CD4-positive, alpha-beta T cell treated with Interleukin-1 beta for 1 hour (primary cell): ENCODE measurements at regions not wholly inside any gene's neighbourhood (a gene's known extent, or its start where the extent isn't known, plus 50 kb on each side); places are given as distances from the start of the nearest gene placed in this dataset.
"Not testable (repeated sequence)": the region's sequence is repeated elsewhere in the genome, so short reads cannot be mapped to it uniquely, and the experiment has no call there.

ENCODE experiments used
- DNase-seq, 2 donors: peaks; one replicate each; pipeline ENCODE4 v3.0.0-alpha.2; 2020 to 2022

GRCh38 chr5:119299242-119299614 is 56.6 kb upstream of the TNFAIP8 start:
- DNase-seq: not testable (repeated sequence)

- peak; percentile 87 to 88 for DNase-seq
These were observed 56.1 kb upstream of the TNFAIP8 start for GRCh38 chr5:119299615-119300310.

GRCh38 chr5:119300311-119300670 is 55.5 kb upstream of the TNFAIP8 start:
- DNase-seq: no peak

- DNase-seq: no peak
These were observed 54.6 kb upstream of the TNFAIP8 start for GRCh38 chr5:119301210-119301609.

GRCh38 chr5:119301906-119302305 is 53.9 kb upstream of the TNFAIP8 start:
- no peak for DNase-seq

GRCh38 chr5:119302449-119302848 is 53.4 kb upstream of the TNFAIP8 start:
- no peak for DNase-seq

GRCh38 chr5:119302916-119303897 is 52.6 kb upstream of the TNFAIP8 start:
- no peak for DNase-seq

GRCh38 chr5:119304439-119305211 is 51.2 kb upstream of the TNFAIP8 start:
- DNase-seq: no peak
